ENCODE measurements at regions not wholly inside any gene's neighbourhood (a gene's known extent, or its start where the extent isn't known, plus 50 kb on each side); places are given as distances from the start of the nearest gene placed in this dataset.

DNA sequence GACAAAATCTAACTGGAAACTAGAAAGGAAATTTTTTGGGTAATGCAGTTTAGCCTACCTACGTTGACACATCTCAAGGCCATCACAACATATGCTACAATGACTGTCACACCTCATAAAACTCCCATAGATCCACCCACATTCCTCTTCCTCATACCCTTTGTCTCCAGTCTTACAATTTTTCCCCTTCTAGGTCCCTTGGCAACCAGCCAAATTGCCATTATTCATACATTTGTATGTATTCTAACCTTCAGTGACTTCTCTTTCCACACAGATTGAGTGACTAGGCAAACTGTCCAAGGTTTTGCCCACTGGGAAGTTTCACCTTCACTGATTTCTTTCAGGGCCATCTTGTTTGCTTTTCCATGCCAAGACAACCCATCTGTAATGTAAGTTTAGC is 100.5 kb upstream of the TPK1 start:
- in situ Hi-C loops (cut with HindIII; ENCODE audit: low sequenced_read_pairs): no loop called here
- H3K4me3 ChIP-seq (ENCODE audit: low read depth, low read length): no peak overlapping the region
- TF ChIP-seq, protein P1, sequence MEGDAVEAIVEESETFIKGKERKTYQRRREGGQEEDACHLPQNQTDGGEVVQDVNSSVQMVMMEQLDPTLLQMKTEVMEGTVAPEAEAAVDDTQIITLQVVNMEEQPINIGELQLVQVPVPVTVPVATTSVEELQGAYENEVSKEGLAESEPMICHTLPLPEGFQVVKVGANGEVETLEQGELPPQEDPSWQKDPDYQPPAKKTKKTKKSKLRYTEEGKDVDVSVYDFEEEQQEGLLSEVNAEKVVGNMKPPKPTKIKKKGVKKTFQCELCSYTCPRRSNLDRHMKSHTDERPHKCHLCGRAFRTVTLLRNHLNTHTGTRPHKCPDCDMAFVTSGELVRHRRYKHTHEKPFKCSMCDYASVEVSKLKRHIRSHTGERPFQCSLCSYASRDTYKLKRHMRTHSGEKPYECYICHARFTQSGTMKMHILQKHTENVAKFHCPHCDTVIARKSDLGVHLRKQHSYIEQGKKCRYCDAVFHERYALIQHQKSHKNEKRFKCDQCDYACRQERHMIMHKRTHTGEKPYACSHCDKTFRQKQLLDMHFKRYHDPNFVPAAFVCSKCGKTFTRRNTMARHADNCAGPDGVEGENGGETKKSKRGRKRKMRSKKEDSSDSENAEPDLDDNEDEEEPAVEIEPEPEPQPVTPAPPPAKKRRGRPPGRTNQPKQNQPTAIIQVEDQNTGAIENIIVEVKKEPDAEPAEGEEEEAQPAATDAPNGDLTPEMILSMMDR (IDR thresholded peaks at IDR 0.05; ENCODE audit: low read depth, low read length, missing control alignments): no peak
- no peak for DNase-seq (ENCODE audit: low read depth)

DNA sequence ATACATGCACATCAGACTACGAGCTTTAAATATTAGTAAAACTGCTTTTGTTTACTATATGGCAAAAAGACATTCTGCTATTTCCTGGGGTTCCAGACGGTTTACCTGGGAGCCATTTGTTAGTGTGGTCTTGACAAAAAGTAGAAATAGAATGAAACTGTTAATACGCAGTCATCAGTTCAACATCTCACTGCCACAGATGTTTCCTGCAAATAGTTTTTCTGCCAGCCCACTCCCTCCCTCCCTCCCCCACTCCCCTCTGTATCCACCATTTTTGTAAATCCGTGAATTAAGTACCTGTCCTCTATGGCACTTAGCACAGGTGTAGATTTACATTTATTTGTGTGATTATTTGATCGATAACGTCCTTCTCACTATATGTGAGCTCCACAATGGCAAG is 74.6 kb upstream of the TPK1 start:
- no peak for DNase-seq (ENCODE audit: low read depth)
- H3K4me3 ChIP-seq (ENCODE audit: low read depth, low read length): no peak overlapping the region
- TF ChIP-seq, protein P1 (IDR thresholded peaks at IDR 0.05; ENCODE audit: low read depth, low read length, missing control alignments): no peak
- in situ Hi-C loops (cut with HindIII; ENCODE audit: low sequenced_read_pairs): no loop called here

DNA sequence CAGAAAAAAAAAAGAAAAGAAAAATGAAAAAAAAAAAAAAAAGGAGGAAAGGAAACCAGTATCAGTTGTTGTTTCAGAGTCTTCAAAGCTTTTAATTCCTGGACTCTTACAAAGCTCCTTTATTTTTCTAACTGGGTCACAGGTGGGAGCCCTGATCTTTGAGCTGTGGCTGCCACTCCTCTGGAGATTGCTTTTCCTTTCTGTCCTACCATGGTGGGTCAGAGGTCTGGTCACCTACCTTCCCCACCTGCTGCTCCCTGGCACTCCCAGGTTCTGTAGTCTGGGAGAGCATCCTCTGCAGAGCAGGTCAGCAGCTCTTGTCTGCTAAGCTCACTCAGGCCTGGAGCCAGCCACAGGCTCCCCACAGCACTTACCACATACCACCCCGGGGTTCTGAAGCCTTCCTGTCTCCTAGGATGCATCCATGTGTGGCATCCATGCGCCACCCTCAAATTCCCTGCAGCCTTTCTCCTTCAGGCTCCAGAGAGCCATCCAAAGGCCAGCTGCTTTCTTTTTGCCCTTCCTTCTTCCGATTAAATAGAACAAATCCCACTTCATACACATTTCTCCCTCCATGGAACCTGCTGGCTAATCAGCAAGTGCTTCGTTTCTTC is 73.2 kb upstream of the TPK1 start:
- in situ Hi-C loops (cut with HindIII; ENCODE audit: low sequenced_read_pairs): no loop called here
- TF ChIP-seq, protein P1 (IDR thresholded peaks at IDR 0.05; ENCODE audit: low read depth, low read length, missing control alignments): no peak
- no peak for DNase-seq (ENCODE audit: low read depth)
- H3K4me3 ChIP-seq (ENCODE audit: low read depth, low read length): no peak overlapping the region

DNA sequence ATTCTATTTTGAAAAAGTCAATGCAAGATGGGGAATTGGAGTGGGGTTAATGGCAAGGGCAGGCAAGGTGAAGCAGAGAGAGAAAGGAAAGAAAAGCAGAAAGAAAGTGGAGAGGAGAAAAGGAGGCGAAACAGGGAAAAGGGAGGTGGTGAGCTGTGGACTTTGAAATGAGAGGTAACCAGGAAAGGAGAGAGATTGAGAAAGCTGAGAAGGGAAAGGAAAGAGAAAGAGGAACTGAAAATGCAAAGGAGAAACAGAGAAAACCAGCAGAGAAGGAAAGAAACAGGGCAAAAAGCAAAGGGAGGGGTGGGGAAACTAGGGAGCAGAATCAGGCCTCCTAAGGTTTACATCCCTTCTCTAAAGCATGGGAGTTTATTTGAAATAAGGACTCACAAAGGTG is 72.5 kb upstream of the TPK1 start:
- DNase-seq (ENCODE audit: low read depth): no peak
- TF ChIP-seq, protein P1 (IDR thresholded peaks at IDR 0.05; ENCODE audit: low read depth, low read length, missing control alignments): no peak
- no peak overlapping the region for H3K4me3 ChIP-seq (ENCODE audit: low read depth, low read length)
- in situ Hi-C loops (cut with HindIII; ENCODE audit: low sequenced_read_pairs): no loop called here

DNA sequence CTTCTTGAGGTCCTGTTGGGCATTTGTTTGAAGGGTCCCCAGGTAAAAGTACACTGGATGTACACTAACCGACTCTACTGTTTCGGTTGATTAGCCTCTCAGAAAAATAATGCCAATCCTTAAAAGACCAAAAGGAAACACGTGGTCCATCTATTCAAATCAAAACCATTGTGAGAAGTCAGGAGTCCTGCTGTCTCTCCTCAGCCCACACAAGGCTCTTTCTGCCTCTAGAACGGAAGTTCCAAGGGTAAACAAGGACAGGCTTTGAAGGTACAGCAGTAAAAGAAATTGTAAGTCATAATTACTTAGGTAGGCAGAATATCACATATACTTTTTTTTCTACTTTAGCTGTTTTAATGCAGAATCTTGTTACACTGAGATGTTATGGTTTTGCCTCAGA is 71.7 kb upstream of the TPK1 start:
- in situ Hi-C loops (cut with HindIII; ENCODE audit: low sequenced_read_pairs): no loop called here
- TF ChIP-seq, protein P1 (IDR thresholded peaks at IDR 0.05; ENCODE audit: low read depth, low read length, missing control alignments): no peak
- H3K4me3 ChIP-seq (ENCODE audit: low read depth, low read length): no peak overlapping the region
- DNase-seq (ENCODE audit: low read depth): no peak

DNA sequence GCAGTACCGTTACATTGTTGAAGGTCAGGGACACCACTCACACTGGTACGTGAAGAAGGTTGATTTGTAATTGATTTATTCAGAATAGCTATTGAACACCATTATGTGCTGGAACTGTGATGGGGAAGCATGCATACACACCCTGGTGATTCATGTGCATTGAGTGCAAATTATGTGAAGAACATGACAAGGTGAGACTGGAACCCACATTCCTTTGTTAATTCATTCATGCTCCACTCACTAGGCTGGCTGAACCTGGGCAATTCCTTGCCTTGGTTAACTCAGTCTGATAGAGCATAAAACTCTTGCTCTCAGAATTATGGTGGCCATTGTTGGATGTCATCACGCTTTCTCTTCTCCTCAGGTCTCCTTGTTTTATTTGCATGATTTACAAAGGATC is 67.3 kb upstream of the TPK1 start:
- TF ChIP-seq, protein P1 (IDR thresholded peaks at IDR 0.05; ENCODE audit: low read depth, low read length, missing control alignments): no peak
- in situ Hi-C loops (cut with HindIII; ENCODE audit: low sequenced_read_pairs): no loop called here
- no peak for DNase-seq (ENCODE audit: low read depth)
- no peak overlapping the region for H3K4me3 ChIP-seq (ENCODE audit: low read depth, low read length)

Measured in astrocyte of the cerebellum (primary cell).